GM12878 (cell line): ENCODE measurements at regions not wholly inside any gene's neighbourhood (a gene's known extent, or its start where the extent isn't known, plus 50 kb on each side); places are given as distances from the start of the nearest gene placed in this dataset.

Experiments
- ATAC-seq: fragments of 200-7000 bp; cut with Tn5 transposase; 3 replicates; pipeline ENCODE4 v1.9.1; 2020; ENCODE audit warnings: mild to moderate bottlenecking, moderate library complexity
- BruUV-seq: library from RNA; stranded (reverse); fragments of 400-500 nt; replicated peaks from 2 replicates; lab custom pipeline; 2021; lab: Mats Ljungman, UMichigan
- CTCF ChIA-PET: fragments of 300-600 bp; sonication (Branson Sonifier 250); formaldehyde crosslinking; extraction: SDS; loops from one replicate; lab custom pipeline; 2021; ENCODE audit warnings: inconsistent platforms; lab: Yijun Ruan, JAX
- POLR2A ChIA-PET: fragments of 350-600 bp; formaldehyde crosslinking; extraction: SDS; loops from one replicate; lab custom pipeline; 2021; ENCODE audit warnings: inconsistent platforms; lab: Charles Lee
- RAD21 ChIA-PET: fragments of 300-600 bp; sonication (Branson Sonifier 250); formaldehyde crosslinking; loops from one replicate; lab custom pipeline; 2023; ENCODE audit warnings: antibody characterized with exemption; ENCODE audit not compliant: unreplicated experiment; lab: Charles Lee
- SMC1A ChIA-PET: fragments of 300-600 bp; sonication (Branson Sonifier 250); formaldehyde crosslinking; loops from one replicate; lab custom pipeline; 2023; ENCODE audit not compliant: unreplicated experiment, uncharacterized antibody; lab: Charles Lee
- DNase-seq: peaks from one replicate; pipeline ENCODE4 v3.0.0-alpha.2; 2011; ENCODE audit warnings: low read depth, low spot score
- FAIRE-seq: peaks from 3 replicates; lab custom pipeline; 2011; peaks lifted over from hg19 to GRCh38; lab: Jason Lieb, UNC
- H2AFZ ChIP-seq: 2 replicates; pipeline ENCODE4 v1.6.0; 2011; ENCODE audit warnings: low read depth, low read length, control low read depth; ENCODE audit not compliant: control insufficient read depth
- H3K27ac ChIP-seq: 2 replicates; pipeline ENCODE4 v1.5.1; 2011; ENCODE audit warnings: control low read depth; ENCODE audit not compliant: control insufficient read depth, insufficient read depth
- H3K27me3 ChIP-seq, 2 experiments: replicated peaks in 1 of 2; 2 replicates each; pipeline versions ENCODE4 v1.6.0 to v1.6.1; 2011; ENCODE audit warnings: low read length in 1 of 2; ENCODE audit not compliant: control insufficient read depth in 2 of 2, insufficient read depth in 2 of 2
- H3K36me3 ChIP-seq, 2 experiments: 2 replicates each; pipeline ENCODE4 v1.5.1; 2011; ENCODE audit warnings: low read length in 1 of 2; ENCODE audit not compliant: control insufficient read depth in 2 of 2, insufficient read depth in 2 of 2
- H3K4me1 ChIP-seq: 2 replicates; pipeline ENCODE4 v1.6.1; 2011; ENCODE audit warnings: mild to moderate bottlenecking, low read length, moderate library complexity, mixed read lengths; ENCODE audit not compliant: control insufficient read depth, insufficient read depth
- H3K4me2 ChIP-seq: 2 replicates; pipeline ENCODE4 v1.6.0; 2011; ENCODE audit warnings: control low read depth; ENCODE audit not compliant: control insufficient read depth, insufficient read depth
- H3K4me3 ChIP-seq: fragments of 200-600 bp; sonication (generic); 2 replicates; pipeline ENCODE4 v1.5.1; 2016
- H3K79me2 ChIP-seq: 2 replicates; pipeline ENCODE4 v1.6.0; 2011; ENCODE audit warnings: low read length; ENCODE audit not compliant: control insufficient read depth, insufficient read depth
- H3K9ac ChIP-seq: 2 replicates; pipeline ENCODE4 v1.8.0; 2011; ENCODE audit warnings: low read length, control low read depth, mixed read lengths; ENCODE audit not compliant: control insufficient read depth, insufficient read depth
- H3K9me3 ChIP-seq: replicated peaks from 3 replicates; pipeline ENCODE4 v1.5.1; 2011; ENCODE audit warnings: mild to moderate bottlenecking, low read length; ENCODE audit not compliant: control insufficient read depth, insufficient read depth
- H4K20me1 ChIP-seq: 2 replicates; pipeline ENCODE4 v1.6.0; 2011; ENCODE audit not compliant: control insufficient read depth, insufficient read depth
- ATF3 ChIP-seq: IDR thresholded peaks from 2 replicates; pipeline ENCODE4 v1.6.1; 2011; ENCODE audit warnings: low read depth, mild to moderate bottlenecking, low read length, moderate library complexity, borderline replicate concordance; ENCODE audit errors: extremely low read depth
- CUX1 ChIP-seq: IDR thresholded peaks from 2 replicates; pipeline ENCODE4 v1.6.1; 2012; ENCODE audit warnings: improper control_type of control experiment, low read depth, low read length; ENCODE audit not compliant: insufficient replicate concordance
- DPF2 ChIP-seq: fragments of 450-650 bp; IDR thresholded peaks from 2 replicates; pipeline ENCODE4 v1.6.1; 2017; ENCODE audit warnings: mild to moderate bottlenecking
- EGR1 ChIP-seq, 2 experiments: IDR thresholded peaks; 1 replicate in 1 of 2; 2 replicates in 1 of 2; pipeline ENCODE4 v1.6.1; 2011 to 2012; ENCODE audit warnings: low read depth in 2 of 2, low read length in 2 of 2, borderline replicate concordance in 1 of 2, mild to moderate bottlenecking in 1 of 2, moderate library complexity in 1 of 2
- FOXK2 ChIP-seq: fragments of 450-650 bp; IDR thresholded peaks from 2 replicates; pipeline ENCODE4 v1.6.1; 2017; ENCODE audit warnings: mild to moderate bottlenecking, moderate library complexity
- GATAD2B ChIP-seq: fragments of 450-650 bp; conservative IDR thresholded peaks from 2 replicates; pipeline ENCODE4 v1.6.1; 2017; ENCODE audit warnings: low read depth, mild to moderate bottlenecking, moderate library complexity
- IKZF1 ChIP-seq: fragments of 450-650 bp; conservative IDR thresholded peaks from 2 replicates; pipeline ENCODE4 v1.6.1; 2017; ENCODE audit warnings: antibody characterized with exemption, mild to moderate bottlenecking
- NFXL1 ChIP-seq: fragments of 450-650 bp; IDR thresholded peaks from 2 replicates; pipeline ENCODE4 v1.6.1; 2017; ENCODE audit warnings: antibody characterized with exemption, mild to moderate bottlenecking, borderline replicate concordance
- PML ChIP-seq: IDR thresholded peaks from 2 replicates; pipeline ENCODE4 v1.6.1; 2012; ENCODE audit warnings: low read length, inconsistent platforms
- RCOR1 ChIP-seq: conservative IDR thresholded peaks from 2 replicates; pipeline ENCODE4 v1.6.1; 2012; ENCODE audit warnings: low read depth, low read length, improper control_type of control experiment
- RELB ChIP-seq: fragments of 450-650 bp; IDR thresholded peaks from 2 replicates; pipeline ENCODE4 v1.6.1; 2017; ENCODE audit warnings: low read depth, mild to moderate bottlenecking, moderate library complexity
- TCF7 ChIP-seq: IDR thresholded peaks from 2 replicates; pipeline ENCODE4 v1.6.1; 2014; ENCODE audit warnings: antibody characterized with exemption, borderline replicate concordance
- WRNIP1 ChIP-seq: IDR thresholded peaks from 2 replicates; pipeline ENCODE4 v1.6.1; 2011; ENCODE audit warnings: low read depth, low read length, improper control_type of control experiment, borderline replicate concordance
- WGBS: methylation state at CpG from one replicate; pipeline ENCODE4 v1.1.6; 2016; ENCODE audit warnings: low lambda C conversion rate; ENCODE audit not compliant: insufficient replicate concordance, insufficient coverage; ENCODE audit errors: missing lambda C conversion rate; 5-methylcytosine and 5-hydroxymethylcytosine counted together
- in situ Hi-C: fragments of 300-500 bp; cut with MboI; formaldehyde crosslinking; loops from 9 replicates; pipeline ENCODE4 v1.14.3; 2018; ENCODE audit warnings: mixed read lengths
- intact Hi-C: fragments of 100-400 bp; cut with micrococcal nuclease; formaldehyde crosslinking; loops from one replicate; pipeline ENCODE4 v1.14.2; 2022; ENCODE audit not compliant: unreplicated experiment

GRCh38 chr2:226451486-226451885 is 348.1 kb downstream of the IRS1 start:
- Histone ChIP-seq H3K4me2 (no peak overlapping the region), H3K9me3 (no peaks in the 10 kb centered on the region), H4K20me1 (no peaks in the 10 kb centered on the region), H3K36me3 (no peaks in the 10 kb centered on the region), H3K79me2 (no peaks in the 10 kb centered on the region), H3K27me3 (no peaks in the 10 kb centered on the region), H3K4me3 (no peak overlapping the region), H2AFZ (no peak overlapping the region), H3K9ac (no peak overlapping the region), H3K27ac (no peak overlapping the region), H3K4me1 (no peaks in the 10 kb centered on the region)
- TF ChIP-seq RCOR1 (no peak), TCF7 (no peak), DPF2 (no peak), WRNIP1 (no peak), EGR1 (IDR thresholded peaks at IDR 0.05; ENCODE audit: borderline replicate concordance in 1 of 2, low read depth in 2 of 2, low read length in 2 of 2) (no peak), RELB (no peak), PML (no peak), GATAD2B (no peak), FOXK2 (no peak), CUX1 (no peak), ATF3 (no peak), IKZF1 (no peak), NFXL1 (no peak)
- DNase-seq (no peak), ATAC-seq (no peak), FAIRE-seq (no peak)
- WGBS: 15% methylated on average over 2 of the region's 2 CpGs
- ChIA-PET POLR2A (no interaction called here), CTCF (no interaction called here), SMC1A (interaction anchor here (0.9 kb wide), 1 partner anchor 11 kb away, joined by 4 read pairs; no protein-coding TSS in a partner anchor), RAD21 (no interaction called here)
- no TSS peak for BruUV-seq
- intact Hi-C loops: no loop called here
- in situ Hi-C loops: no loop called here
